HG03097 (cell line): ENCODE measurements at regions not wholly inside any gene's neighbourhood (a gene's known extent, or its start where the extent isn't known, plus 50 kb on each side); places are given as distances from the start of the nearest gene placed in this dataset.

Experiments used
- ATAC-seq: cut with Tn5 transposase; IDR thresholded peaks from one replicate; pipeline ENCODE4 v1.9.1; 2021; ENCODE audit not compliant: unreplicated experiment, low FRiP score

GRCh38 chr3:83882701-83883100 lies 1076.1 kb upstream of the CADM2 start:
- ATAC-seq, result no peak

DNA sequence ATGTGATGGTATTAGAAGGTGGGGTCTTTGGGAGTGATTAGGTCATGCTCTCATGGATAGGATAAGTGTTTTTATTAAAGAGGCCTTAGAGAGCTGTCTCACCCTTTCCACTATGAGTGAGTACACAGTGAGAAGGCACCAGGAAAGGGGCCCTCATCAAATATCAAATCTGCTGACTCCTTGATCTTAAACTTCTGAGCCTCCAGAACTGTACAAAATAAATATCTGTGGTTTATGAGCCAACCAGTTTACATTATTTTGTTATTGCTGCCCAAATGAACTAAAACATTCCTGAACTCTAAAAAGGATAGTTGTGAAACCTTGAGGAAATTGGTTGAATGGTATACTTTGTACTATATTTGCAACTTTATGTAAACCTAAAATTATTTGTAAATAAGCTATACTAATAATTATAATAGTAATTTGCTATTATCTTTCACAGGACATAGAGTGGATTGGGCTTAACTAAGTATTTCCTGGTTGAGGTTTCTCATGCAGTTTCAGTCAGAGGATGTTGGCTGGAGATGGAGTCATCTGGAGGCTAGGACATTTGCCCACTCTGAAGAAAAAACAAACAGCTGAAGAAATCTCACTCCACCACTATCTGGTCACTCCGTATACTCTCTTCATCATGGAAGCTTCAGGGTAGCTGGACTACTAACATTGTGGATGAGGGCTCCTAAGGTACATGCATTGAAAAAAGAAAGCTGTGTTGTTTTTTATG lies 1068.6 kb upstream of the CADM2 start:
- no peak for ATAC-seq

GRCh38 chr3:83890763-83891135 lies 1068.0 kb upstream of the CADM2 start:
- ATAC-seq, result no peak

GRCh38 chr3:83894223-83894622 lies 1064.6 kb upstream of the CADM2 start:
- ATAC-seq, result no peak

DNA sequence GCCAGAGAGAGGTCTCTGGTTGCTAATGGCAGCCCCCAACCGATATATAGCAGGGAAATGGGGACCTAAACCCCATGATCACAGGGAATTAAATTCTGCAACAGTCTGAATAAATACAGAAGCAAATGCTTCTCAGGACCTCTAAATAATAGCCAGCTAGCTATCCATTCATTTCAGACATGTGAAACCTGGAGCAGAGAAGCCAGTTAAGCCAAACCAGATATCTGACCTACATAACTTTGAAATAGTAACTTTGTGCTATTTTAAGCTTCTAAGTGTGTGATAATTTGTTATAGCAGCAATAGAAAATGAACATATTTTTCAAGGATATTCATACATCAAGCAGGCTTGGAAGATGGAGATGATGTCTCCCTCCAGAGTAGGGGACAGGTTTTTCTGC lies 1062.9 kb upstream of the CADM2 start:
- no peak for ATAC-seq

DNA sequence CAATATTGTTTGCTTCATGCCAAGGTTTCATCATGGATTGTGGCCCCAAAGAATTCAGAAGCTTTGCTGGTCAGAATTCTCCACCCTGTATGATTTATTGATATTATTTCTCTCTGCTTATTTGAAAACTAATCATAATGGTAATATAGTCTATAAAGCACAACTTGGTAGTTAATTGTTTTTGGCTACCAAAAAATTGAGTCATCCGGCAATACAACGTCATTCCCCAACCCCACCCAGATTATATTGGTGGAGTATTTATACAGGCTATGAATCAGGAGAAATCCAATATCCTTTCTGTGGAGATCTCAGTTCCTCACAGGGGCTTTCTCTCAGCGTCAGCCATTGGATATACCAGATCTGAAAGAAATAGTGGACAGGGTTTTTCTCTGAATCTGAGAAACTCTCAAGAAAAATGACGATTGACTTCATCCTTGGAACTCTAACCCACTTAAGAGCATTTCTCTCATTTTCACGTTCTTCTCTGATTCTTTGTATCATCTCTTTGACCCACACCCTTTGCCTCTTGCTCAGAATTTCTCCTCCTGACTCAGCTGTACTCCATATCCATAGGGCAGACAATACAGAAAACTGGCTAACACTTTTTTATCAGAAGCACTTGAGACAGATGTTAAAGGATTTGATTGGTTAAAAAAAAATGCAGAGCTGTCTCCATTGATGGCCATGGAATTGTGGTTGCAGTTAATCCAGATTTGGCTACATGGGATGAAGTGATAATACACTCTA lies 1055.8 kb upstream of the CADM2 start:
- no peak for ATAC-seq

- no peak for ATAC-seq
These were observed 1045.4 kb upstream of the CADM2 start for GRCh38 chr3:83913381-83913780.

DNA sequence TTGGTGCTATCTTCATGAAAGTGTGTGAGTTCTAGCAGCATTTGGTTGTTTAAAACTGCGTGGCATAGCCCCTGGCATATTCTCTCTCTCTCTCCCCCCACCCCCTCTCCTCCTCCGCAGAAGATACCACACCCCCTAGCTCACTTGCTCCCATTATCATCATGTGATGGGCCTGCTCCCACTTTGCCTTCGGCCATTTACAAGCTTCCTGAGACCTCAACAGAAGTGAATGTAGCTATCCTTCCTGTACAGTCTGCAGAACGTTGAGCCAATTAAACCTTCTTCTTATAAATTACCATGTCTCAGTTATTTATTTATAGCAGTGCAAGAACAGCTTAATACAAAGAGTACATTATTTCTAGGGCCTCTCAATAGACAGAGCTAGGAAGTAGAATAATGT lies 1032.5 kb upstream of the CADM2 start:
- no peak for ATAC-seq

DNA sequence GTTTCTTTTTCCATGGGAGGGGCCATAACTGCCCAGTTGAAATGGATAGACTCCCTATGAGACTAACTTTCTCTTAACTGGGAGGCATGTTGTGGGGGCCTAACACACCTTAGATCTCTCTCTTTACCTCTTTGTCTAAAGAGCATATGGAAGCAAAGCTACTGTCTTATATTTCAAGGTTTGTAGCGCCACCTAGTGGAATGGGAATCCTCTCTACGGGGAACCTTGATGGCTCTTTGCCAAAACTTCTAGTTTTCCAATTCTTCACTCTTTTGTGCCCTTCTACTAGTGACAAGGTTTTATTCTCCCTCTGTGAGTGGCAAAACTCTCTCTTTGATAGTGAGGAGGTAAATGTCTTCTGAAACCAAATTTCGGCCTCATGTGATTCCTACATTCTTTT lies 1030.4 kb upstream of the CADM2 start:
- no peak for ATAC-seq

- no peak for ATAC-seq
These were observed 1029.9 kb upstream of the CADM2 start for GRCh38 chr3:83928903-83929302.

- ATAC-seq, result no peak
These were observed 1024.4 kb upstream of the CADM2 start for GRCh38 chr3:83934192-83935021.

GRCh38 chr3:83938491-83938890 lies 1020.3 kb upstream of the CADM2 start:
- ATAC-seq, result no peak

DNA sequence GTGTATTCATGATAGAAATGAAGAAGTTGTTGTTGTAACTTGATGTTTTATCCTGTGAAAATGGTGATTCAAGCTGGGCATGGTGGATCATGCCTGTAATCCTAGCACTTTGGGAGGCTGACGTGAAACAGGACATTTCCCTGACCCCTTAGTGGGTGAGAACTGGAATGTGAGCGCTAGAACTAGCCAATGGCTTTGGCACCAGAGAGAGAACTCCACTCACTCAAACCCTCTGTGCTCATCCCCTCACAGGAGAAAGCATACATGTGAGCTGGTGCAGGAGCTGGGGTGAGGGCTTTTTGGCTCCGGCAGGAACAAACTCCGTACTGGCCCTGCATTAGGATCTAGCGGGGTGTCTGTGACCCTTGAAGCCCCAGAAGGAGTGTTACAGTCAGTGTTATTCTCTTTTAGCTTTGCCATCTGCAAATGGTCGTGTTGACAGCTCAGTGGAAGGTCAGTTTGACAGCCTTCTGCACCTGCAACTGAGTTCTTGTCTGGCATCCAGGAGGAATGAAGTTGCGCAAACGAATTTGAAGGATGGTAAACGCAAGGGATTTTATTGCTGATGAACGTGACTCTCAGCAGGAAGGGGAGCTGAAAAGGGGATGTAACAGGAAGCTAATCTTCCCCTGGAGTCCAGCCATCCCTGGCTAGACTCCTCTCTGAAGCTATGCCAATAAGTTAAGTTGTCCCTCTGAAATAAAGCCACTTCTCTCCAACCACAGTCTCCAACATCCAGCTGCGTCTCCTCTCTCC lies 1016.6 kb upstream of the CADM2 start:
- ATAC-seq, result no peak

DNA sequence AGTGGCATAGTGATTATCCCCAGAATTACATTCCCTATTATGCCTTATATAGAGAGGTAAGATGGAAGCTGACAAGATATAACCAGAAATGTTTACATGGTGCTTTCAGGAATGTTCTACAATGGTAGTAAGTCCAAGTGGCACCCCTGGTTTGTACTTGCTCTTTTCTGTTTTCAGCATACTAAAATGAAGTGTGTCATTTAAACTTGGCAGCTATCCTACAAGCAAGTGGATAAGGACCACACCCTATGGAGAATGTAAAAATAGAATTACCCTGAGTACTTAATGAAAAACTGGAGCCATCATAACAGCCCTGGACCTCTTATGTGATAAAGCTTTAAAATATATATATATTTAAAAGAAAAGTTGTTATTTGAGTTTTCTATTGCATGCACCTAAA lies 1012.7 kb upstream of the CADM2 start:
- ATAC-seq, result no peak

- ATAC-seq, result no peak
These were observed 1012.2 kb upstream of the CADM2 start for GRCh38 chr3:83946554-83946953.

- ATAC-seq, result no peak
These were observed 1010.0 kb upstream of the CADM2 start for GRCh38 chr3:83948771-83949170.

DNA sequence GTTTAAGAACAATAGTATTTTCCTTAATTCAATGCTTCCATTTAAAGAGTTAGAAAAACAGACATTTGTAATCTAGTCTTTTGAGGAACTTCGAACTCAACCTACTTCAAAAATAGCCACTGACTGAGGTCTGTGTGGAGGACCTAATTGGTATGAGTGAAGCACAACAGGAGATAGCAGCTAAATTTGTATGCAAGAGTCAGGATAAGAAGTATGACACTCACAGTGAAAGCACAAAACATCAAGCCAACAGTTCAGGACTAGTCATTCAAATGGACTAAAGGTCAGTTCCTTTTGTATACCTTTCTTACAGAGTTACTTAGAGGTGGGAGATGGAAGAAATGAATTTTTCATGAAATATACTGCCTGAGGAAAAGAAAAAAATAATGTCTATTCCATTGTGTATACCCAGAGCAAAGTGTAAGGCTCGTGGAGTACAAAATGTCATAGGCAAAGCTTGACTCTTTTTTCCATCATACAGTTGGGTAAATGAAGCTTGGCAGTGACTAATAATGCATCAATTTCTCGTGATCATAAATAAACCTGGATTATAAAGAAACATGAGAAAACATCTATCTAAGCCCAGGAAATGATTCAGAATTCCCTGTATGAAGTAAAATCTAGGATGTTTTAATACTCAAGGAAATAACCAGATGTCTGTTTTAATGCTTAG lies 1005.2 kb upstream of the CADM2 start:
- ATAC-seq, result no peak

- no peak for ATAC-seq
These were observed 1002.4 kb upstream of the CADM2 start for GRCh38 chr3:83956431-83956830.

DNA sequence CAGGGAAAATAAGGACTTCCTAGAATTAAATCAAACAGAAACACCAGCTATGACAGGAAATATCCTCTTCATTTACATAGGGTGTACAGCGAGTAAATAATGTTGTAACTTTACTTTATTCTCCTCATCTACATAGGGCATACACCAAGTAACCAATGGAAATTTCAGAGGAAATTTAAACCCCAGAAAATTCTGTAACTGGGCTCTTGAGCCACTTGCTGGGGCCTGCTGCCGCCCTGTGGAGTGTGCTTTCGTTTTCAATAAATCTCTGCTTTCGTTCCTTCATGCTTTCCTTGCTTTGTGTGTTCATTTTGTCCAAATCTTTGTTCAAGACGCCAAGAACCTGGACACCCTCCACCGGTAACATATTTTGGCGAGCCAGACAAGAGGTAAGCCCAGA lies 990.4 kb upstream of the CADM2 start:
- ATAC-seq, result no peak

GRCh38 chr3:83971666-83972065 lies 987.1 kb upstream of the CADM2 start:
- no peak for ATAC-seq
